GM21723 (cell line): ENCODE measurements at regions not wholly inside any gene's neighbourhood (a gene's known extent, or its start where the extent isn't known, plus 50 kb on each side); places are given as distances from the start of the nearest gene placed in this dataset.

Experiments
- ATAC-seq: cut with Tn5 transposase; IDR thresholded peaks from one replicate; pipeline ENCODE4 v1.9.1; 2021; ENCODE audit warnings: mild to moderate bottlenecking, moderate library complexity; ENCODE audit not compliant: unreplicated experiment

DNA sequence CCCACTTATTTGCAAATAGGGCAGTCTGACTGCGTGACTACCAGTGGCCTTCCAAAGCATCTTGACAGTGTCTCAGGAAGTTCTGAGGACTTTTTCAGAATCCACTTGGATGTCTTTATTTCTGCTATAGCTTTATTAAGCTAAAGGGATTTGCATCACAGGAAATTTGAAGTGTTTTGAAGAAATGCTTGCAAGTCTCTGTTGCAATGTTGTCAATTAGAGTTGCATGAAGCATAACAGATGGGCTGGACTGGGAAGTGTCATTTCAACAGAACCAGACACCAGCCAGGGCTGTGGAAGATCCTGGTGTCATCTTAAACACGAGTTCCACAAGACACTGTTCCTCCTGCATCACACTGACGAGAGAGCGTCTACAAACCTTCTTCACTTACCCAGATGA lies 224.5 kb downstream of the EN1 start:
- no peak for ATAC-seq

DNA sequence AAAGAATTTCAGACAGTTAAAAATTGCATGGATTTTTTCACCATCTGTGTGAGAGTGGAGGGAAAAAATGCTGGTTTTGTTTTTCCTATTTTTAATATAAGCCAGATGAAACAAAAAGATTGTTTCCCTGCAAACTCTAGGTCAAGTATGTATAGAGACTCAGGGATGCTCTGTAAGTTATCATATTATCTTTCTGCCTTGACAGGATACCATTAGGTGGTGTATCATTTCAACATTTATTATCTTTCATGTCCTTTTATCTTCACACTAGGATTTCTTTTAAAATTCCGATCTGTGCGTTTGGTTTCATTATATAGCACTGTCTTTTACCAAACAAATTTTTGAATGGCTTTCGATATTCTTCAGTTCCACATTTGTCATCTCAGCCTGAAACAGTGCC lies 225.3 kb downstream of the EN1 start:
- ATAC-seq = no peak

DNA sequence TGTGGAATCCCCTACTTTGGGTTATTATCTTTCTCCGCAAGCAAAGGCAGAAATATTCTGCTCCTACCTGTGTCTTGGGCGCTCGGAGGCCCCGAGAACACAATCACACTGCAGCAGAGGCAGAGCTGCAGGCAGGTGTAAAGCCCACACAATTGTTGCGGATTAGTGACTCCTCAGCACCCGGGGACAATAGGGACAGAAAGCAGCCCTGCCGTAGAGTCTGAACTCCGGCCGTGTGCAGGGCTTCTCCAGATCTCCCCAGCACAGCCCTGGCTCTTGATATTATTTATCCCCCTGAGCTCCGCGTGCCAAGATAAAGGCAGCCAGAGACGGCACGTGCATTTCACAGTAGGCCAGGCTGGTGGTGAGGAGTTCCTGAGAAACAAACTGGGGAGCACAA lies 229.2 kb downstream of the EN1 start:
- ATAC-seq = no peak

DNA sequence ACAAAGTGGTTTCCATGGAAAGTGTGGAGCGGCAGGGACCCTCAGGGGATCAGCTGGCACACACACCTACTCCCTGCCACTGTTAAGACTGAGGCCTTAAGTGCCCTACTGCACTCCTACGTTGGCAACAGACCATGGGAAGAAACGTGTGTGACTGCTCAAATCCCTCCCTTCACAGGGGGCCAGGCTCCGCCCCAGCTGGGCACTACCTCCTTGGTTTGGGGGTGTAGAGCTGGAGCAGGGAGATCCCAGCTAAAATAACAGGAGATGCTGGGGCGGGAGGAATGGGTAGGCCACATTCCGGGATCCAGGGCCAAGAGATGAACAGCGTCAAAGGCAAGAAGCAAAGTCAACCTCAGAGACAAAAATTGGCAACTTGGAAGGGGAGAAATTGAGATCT lies 231.0 kb downstream of the EN1 start:
- ATAC-seq = no peak

DNA sequence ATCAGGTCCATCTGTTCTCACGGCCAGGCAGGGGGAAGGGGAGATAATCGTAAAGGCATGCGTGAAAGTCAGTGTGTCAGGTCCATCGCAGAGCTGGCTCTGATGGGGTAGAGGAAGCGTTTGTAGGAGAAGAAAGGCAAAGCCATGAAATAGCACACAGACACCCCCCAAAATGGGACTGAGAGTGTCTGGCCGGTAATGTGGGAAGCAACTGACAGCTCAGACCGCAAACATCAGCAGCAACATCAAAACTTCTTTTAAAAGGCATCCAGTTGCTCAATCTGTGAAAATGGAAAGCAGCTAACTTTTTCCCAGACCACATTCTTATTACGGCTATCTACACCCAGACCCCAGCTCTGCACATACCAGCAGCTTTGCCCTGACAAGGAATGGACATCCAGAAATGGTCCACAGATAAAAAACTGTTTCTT lies 232.6 kb downstream of the EN1 start:
- no peak for ATAC-seq

DNA sequence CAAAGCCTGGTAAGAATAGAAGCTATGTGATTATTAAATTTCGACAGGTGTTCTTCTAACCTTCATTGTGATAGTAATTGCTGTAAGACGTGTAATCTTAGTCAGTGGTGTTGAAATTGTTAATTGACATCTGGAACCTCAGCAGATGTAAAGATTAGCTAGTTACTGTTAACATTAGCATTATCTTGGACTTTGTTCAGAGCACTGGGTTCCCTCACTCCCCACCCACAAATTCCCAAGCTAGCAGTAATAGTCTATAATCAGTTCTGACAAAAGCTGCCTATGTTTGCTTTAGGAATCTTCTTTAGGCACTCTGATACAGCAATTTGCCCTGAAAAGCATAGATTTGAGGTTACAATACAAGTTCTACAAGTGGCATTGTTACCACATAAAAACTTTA lies 233.7 kb downstream of the EN1 start:
- no peak for ATAC-seq

DNA sequence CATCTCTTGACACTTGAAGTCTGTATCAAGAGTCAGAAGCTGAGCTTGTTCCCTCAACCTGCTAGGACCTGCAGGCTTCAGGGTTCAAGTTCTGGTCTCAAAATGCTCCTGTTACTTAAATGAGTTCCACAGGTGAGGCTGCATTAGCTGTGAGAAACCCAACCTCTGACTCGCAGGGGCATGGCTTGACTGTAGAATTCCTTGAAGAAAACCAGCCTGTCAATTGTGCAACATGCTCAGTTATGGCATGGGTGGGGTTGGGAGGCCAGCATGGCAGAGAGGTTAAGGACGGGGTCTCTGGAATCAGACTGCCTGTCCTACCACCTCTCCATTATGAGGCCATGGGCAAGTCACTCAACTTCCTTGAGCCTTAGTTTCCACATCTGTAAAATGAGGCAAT lies 235.8 kb downstream of the EN1 start:
- no peak for ATAC-seq

DNA sequence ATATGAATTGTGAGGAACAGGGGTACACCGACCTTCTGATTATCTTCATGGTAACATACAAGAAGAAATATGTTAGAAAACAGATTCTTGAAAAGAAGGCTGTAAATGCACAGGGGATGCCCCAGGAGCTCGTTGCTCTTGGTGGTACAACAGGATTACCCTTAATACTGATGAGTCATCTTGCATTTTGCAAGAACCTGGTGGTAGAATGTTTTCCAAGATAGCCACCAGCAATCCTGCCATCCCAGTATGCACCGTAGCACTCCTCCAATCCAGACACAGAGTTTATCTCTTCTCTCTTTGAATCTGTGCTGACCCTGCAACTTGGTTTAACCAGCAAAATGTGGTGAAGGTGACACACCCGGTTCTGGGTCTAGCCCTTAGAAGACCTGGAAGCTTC lies 238.3 kb downstream of the EN1 start:
- no peak for ATAC-seq

DNA sequence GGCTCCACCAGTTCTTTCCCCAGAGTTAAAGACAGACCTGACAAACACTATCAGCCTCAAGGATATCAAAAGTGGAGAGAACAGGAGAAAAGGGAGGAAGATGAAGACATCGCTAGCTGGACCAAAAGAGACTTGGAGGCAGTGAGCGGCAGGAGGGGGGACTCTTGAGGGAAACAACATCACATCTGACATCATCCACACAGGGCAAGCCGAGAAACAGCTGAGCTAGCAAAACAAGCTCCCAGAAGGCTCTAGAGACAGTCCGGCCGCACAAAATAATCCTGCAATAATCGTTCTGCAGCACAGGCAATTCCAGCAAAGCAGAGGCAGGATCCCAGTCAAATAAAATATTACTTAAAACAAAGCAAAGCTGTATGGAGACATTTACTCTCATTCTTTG lies 239.8 kb downstream of the EN1 start:
- ATAC-seq = no peak

DNA sequence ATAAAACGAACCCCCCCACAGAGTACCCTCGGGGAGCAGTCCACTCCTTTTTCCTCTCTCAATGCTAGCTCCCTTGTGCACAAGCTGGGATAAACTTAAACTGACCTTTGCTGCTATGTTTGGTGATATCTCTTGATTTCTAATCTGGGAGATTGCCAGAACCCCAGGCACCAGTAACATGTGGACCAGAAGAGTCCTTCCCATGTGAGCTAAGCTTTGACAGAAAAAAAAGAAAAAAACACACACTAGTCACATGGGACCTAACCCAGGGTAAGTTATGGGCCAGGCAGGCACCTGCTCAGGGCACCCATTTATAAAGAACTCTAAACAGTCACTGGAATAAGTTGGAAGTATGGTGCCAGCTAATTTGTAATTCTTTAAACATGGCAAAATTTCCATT lies 242.6 kb downstream of the EN1 start:
- ATAC-seq = no peak

DNA sequence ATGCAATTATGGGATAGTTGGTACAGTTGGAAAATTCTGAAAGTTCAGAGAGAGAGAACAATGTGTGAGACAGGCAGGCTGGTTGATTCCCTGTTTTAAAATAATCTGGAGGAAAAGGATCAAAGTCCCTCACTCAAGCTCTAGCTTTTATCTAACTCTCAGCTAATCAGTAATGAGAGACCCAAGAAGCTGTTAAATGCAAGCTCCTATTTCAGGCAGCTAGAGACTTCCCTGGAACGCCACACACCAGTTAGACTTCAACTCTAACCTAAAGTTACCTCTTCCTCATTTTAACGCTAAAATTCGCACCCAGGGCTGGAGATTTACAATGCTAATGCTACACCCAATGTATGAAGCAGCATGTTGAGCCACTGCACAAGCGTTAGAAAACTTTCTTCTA lies 243.1 kb downstream of the EN1 start:
- ATAC-seq = no peak

DNA sequence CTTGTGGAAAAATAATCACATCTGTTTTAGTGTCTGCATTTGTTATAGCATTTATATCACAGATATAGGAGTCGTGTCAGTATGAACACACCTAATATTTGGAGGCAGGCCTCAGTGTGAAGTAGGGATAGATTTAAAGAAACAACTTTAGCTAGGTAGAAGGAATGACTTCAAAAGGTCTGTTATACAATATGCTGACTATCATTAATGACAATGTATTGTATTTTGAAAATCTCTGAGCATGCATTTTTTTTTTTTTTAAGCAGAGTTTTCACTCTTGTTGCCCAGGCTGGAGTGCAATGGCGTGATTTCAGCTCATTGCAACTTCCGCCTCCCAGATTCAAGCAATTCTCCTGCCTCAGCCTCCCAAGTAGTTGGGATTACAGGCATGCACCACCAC lies 248.3 kb downstream of the EN1 start:
- no peak for ATAC-seq

DNA sequence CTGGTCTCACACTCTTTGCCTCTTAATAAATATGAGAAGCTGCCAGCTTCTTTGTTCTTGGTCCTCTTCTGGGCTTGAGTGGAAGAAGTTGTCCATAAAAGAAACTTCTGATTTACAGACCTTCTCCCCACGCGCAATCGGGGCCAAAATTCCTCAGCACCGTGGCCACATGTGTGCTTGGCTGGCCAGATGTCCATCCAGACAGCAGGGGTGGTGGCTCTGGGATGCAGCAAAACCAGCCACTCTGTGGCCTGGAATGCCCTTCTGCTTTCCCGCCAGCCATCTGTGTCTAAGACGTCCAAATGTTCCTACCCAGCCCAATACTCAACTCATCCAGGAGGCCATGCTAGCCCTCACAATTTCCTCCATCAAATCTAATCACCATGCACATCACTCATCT lies 250.8 kb downstream of the EN1 start:
- ATAC-seq = no peak

DNA sequence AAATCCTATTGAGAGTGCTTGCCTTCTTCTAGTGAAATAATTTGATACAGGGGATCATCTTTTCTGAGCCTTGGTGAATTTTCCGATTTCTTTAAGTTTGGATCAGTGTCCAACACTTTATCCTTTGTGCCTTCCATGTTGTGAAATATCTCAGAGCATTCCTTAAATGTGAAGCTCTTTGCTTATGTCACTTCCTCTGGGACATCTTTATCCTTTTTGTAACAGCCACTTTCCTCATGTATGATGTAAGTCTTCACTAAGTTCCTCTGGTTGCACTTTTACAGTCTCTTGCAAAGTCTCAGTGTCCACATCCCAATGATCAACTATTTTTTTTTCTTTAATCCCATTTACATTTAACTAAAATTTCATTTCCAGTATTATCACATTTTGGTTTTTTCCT lies 254.2 kb downstream of the EN1 start:
- no peak for ATAC-seq

DNA sequence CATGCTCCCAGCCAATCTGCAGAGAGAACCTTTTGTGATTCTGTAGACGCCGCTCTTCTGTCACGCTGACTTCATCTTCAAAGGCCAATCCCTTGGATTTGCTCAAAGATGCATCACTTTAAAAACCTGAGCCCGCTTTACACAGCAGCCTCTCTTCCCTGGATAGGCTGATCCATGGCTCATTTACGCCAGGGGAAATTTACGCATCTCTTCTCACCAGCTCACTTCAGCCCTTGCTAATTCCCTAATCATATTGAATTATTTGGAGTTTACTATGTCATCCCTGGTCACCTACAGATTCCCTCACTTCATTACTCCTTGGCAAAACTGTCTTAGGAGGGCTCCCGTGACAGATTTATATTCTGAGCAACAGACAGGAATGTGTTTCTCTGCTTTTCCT lies 256.2 kb downstream of the EN1 start:
- no peak for ATAC-seq

DNA sequence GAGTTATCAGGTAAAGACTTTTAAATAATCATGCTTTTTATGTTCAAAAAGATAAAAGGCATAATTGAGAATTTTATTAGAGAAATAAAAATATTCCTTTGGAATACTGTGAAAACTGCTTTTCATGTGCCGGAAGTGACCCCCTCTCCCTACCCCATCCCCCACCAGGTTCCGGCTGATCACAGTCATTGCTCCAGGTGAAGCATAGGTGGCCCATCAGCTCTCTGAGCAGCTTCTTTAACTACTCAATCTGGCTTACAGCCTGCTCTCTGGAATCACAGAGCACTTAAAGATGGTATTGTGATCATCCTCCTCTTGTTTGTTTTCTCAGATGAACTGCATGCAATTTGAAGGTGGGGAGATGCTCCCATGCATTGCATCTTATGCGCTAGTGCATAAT lies 257.7 kb downstream of the EN1 start:
- no peak for ATAC-seq

DNA sequence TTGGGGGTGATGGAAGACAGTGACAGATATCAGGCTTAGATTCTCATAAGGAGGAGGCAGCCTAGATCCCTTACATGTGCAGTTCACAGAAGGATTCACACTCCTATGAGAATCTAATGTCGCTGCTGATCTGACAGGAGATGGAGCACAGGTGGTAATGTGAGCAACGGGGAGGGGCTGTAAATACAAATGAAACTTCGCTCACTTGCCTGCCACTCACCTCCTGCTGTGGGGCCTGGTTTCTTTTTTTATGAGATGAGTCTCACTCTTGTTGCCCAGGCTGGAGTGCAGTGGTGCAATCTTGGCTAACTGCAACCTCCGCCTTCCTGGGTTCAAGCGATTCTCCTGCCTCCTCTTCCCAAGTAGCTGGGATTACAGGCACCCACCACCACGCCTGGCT lies 258.6 kb downstream of the EN1 start:
- no peak for ATAC-seq

DNA sequence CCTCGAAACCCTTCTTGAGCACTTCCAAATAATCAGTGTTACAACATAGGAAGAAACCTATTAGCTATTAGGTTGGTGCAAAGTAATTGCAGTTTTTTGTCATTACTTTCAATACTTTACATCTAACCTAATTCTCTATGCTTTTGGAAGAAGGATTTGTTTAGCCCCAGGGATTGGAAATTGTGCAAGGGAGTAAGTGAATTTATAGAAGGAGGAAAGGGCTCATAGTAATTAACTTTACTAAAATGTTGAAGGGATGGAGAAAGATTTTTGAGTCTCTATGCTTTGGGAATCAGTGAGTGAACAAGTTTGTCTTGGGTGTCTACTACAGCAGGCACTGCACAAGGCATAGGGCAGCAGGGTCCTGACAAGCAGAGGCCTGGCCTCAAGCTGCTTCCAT lies 261.1 kb downstream of the EN1 start:
- no peak for ATAC-seq

DNA sequence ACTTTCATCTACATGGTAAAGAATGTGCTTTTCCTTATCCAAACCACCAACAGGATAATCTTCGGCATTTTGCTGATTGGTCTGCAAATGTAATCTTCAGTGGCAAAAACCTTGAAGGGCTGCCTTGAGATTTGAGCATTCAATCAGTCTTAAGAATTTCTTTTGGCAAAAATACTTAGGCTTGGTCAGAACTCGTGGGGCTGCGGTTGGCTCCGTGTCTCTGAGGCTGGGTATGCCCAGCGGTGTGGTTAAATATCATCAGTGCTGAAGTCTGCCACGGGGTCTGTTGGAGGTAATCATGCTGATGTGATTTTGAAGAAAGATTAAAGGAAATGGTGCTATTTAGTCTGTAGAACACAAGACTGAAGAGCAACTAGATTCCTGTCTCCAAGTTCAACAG lies 262.6 kb downstream of the EN1 start:
- ATAC-seq = no peak

DNA sequence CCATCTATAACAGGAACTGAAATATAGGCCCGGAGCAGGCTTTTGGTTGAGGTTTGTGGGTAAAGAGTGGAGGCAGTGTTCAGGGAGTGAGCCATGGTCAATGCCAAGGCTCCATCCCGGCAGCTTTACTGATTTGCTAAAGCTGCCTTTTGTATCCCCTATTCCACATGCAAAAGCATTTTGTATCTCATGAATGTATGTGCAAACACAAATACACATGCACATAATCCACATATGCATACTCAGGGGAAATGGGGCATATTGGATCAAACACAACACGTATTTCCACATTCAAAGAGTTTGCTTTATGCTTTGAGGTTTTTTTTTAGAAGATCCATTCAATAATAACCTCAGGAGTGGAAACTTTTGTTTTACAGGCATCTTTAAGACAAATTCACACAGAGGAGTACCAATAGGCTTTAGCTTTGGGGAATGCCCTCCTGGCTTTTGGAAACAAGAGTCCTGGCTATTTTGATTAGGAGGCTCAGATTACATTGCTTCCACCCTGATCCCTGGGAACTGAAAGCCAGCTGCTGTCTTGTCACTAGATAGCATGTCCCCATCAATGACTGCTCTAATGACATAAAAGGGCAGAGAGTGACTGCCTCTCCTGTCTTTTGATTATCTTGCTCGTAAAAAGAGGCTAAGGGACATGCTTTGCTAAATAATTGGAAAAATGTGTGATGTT lies 263.2 kb downstream of the EN1 start:
- ATAC-seq = no peak

DNA sequence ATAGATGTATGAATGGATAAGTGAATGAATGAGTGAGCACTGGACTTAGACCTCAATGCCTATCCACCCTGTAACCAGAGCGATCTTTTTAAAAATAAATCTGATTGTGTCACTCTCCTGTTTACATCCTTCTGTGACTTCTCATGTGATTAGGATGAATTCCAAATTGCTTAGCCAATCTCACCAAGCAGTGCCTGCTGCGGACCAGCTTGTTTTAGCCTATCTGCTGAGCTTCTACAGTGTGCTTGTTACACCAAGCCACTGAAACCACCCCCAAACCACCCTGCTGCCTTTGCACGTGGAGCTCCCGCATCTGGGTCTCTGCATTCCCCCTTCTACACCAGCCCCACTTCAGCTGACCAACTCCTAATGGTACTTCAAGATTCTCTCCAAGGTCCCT lies 265.4 kb downstream of the EN1 start:
- ATAC-seq = no peak

DNA sequence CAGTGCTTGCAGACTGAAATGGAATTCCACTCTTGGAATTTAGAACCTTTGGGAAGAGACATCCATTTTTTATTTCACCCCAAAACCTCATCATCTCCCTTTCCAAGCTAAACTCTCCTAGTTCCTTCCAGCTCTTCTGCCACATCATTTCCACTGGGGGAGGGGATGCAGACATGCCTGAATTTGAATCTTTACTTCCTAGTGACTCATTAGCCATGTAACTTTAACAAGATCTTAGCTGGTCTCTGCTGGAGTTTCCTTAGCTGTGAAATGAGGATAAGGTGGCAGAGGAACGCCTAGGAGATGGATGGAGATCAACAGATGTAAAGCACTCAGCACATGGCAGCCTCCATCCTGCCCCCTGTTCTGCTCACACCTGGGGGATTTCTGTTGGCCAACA lies 266.8 kb downstream of the EN1 start:
- no peak for ATAC-seq

DNA sequence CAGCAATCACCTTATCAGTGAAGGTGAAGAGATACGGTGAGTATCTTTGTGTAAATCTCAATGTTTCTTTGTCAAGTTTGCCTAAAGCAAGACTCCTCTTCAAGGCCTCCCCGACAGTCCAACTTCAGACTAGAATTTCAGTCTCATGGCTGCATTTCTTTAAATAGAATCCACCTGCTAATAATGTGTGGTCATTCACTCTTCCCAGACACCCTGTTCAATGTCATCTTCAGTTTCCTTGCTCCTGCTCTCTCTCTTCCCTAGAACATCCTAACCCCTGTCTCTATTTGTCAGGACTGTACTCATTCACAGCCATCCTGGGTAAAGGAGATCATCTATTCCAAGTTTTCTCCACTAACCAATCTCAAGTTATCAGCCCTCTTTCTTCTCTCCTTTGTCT lies 267.3 kb downstream of the EN1 start:
- no peak for ATAC-seq

DNA sequence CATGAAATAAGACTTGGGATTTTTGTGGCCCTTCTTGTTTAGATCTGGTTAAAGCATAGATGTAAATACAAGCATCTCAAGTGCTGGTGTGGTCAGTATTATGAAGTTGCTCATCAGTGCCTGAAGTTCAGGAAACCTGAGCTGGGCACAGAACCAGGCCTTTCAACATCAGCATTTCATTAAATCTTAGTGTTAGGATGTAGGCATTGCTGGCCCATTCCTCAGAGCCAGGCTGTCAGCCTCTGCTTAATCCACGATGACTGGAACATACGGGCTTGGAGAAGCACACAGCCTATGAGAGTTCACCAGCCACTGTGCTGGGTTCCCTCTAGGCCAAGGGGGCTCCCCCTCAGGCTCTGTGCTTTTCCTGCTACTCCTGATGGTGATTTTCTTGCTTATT lies 270.2 kb downstream of the EN1 start:
- ATAC-seq = no peak
